HEK293 (cell line): ENCODE measurements at regions not wholly inside any gene's neighbourhood (a gene's known extent, or its start where the extent isn't known, plus 50 kb on each side); places are given as distances from the start of the nearest gene placed in this dataset.

Experiments used
- ZNF10 ChIP-seq: fragments of 450-650 bp; formaldehyde crosslinking; IDR thresholded peaks from 2 replicates; pipeline ENCODE4 v1.5.1; 2017; ENCODE audit warnings: missing biosample characterization, missing genetic modification characterization
- TF ChIP-seq, protein P1 (sequence below): fragments of 450-650 bp; formaldehyde crosslinking; IDR thresholded peaks from 2 replicates; pipeline ENCODE4 v1.5.1; 2016; ENCODE audit warnings: missing biosample characterization, missing genetic modification characterization

DNA sequence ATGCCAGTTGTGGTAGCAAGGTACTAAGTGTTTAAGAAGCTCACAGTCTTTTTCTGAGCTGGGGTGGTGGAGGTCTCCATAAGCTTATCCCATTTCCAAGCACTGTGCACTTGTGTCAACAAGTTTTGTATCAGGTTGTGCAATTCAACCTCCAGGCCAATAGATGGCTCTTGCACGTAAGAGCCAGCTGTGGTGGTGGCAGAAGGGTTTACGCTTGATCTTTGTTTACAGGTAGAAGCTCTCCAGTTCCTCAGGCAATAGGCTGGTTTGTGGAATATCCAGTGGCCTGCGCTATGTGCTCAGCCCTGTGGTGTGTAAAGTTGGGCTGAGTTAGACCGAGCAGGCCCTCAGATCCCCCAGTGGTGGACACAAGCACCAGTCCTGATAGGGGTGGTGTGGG, 89.7 kb upstream of the CNTNAP5 start:
- TF ChIP-seq, protein P1, sequence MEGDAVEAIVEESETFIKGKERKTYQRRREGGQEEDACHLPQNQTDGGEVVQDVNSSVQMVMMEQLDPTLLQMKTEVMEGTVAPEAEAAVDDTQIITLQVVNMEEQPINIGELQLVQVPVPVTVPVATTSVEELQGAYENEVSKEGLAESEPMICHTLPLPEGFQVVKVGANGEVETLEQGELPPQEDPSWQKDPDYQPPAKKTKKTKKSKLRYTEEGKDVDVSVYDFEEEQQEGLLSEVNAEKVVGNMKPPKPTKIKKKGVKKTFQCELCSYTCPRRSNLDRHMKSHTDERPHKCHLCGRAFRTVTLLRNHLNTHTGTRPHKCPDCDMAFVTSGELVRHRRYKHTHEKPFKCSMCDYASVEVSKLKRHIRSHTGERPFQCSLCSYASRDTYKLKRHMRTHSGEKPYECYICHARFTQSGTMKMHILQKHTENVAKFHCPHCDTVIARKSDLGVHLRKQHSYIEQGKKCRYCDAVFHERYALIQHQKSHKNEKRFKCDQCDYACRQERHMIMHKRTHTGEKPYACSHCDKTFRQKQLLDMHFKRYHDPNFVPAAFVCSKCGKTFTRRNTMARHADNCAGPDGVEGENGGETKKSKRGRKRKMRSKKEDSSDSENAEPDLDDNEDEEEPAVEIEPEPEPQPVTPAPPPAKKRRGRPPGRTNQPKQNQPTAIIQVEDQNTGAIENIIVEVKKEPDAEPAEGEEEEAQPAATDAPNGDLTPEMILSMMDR (tag by site-specific recombination): no peak
- TF ChIP-seq ZNF10 (tag by site-specific recombination): no peak
